Loucy (cell line): ENCODE measurements at regions not wholly inside any gene's neighbourhood (a gene's known extent, or its start where the extent isn't known, plus 50 kb on each side); places are given as distances from the start of the nearest gene placed in this dataset.

Experiments
- H2AFZ ChIP-seq: fragments of 200-600 bp; sonication (generic); 2 replicates; pipeline ENCODE4 v1.6.0; 2016; ENCODE audit warnings: antibody characterized with exemption, mild to moderate bottlenecking, low read length, moderate library complexity
- H3F3A ChIP-seq: fragments of 200-600 bp; 2 replicates; pipeline ENCODE4 v1.6.0; 2016; ENCODE audit warnings: antibody characterized with exemption, low read depth, mild to moderate bottlenecking
- H3K27me3 ChIP-seq: fragments of 200-600 bp; sonication (generic); 2 replicates; pipeline ENCODE4 v1.6.1; 2014; ENCODE audit warnings: low read length, mild to moderate bottlenecking; ENCODE audit not compliant: insufficient read depth, poor library complexity, severe bottlenecking
- H3K36me3 ChIP-seq: fragments of 200-600 bp; sonication (generic); 2 replicates; pipeline ENCODE4 v1.6.1; 2016; ENCODE audit warnings: low read length; ENCODE audit not compliant: insufficient read depth
- H3K4me1 ChIP-seq: fragments of 200-600 bp; sonication (generic); 2 replicates; pipeline ENCODE4 v1.5.1; 2014; ENCODE audit warnings: low read length, mild to moderate bottlenecking; ENCODE audit not compliant: insufficient read depth, poor library complexity, severe bottlenecking
- H3K4me2 ChIP-seq: fragments of 200-600 bp; sonication (generic); 2 replicates; pipeline ENCODE4 v1.6.0; 2014; ENCODE audit warnings: antibody characterized with exemption, low read length, low read depth, mild to moderate bottlenecking; ENCODE audit not compliant: poor library complexity, severe bottlenecking
- H3K4me3 ChIP-seq: fragments of 200-600 bp; sonication (generic); 2 replicates; pipeline ENCODE4 v1.5.1; 2014; ENCODE audit warnings: low read length, mild to moderate bottlenecking, mixed read lengths; ENCODE audit not compliant: poor library complexity, severe bottlenecking
- H3K79me2 ChIP-seq: fragments of 200-600 bp; sonication (generic); 2 replicates; pipeline ENCODE4 v1.6.1; 2014; ENCODE audit warnings: low read length; ENCODE audit not compliant: insufficient read depth
- H3K9ac ChIP-seq: fragments of 200-600 bp; sonication (generic); 2 replicates; pipeline ENCODE4 v1.6.0; 2014; ENCODE audit warnings: mild to moderate bottlenecking, low read depth, low read length, moderate library complexity; ENCODE audit not compliant: poor library complexity, severe bottlenecking
- H3K9me2 ChIP-seq: fragments of 200-600 bp; sonication (generic); replicated peaks from 2 replicates; pipeline ENCODE4 v1.6.1; 2016; ENCODE audit warnings: low read depth, low read length, mixed read lengths
- H3K9me3 ChIP-seq: fragments of 200-600 bp; sonication (generic); 2 replicates; pipeline ENCODE4 v1.6.1; 2014; ENCODE audit warnings: mild to moderate bottlenecking, antibody characterized with exemption, low read length, low read depth; ENCODE audit not compliant: insufficient read depth
- H4K20me1 ChIP-seq: fragments of 200-600 bp; sonication (generic); 2 replicates; pipeline ENCODE4 v1.6.0; 2014; ENCODE audit warnings: antibody characterized with exemption, low read length, mild to moderate bottlenecking; ENCODE audit not compliant: insufficient read depth, poor library complexity, severe bottlenecking
- CTCF ChIP-seq: fragments of 200-600 bp; sonication (generic); conservative IDR thresholded peaks from 2 replicates; pipeline ENCODE4 v1.5.1; 2014; ENCODE audit warnings: mild to moderate bottlenecking, antibody characterized with exemption, low read length
- EZH2phosphoT487 ChIP-seq: fragments of 200-600 bp; IDR thresholded peaks from 2 replicates; pipeline ENCODE4 v1.6.1; 2018; ENCODE audit warnings: antibody characterized with exemption, mild to moderate bottlenecking, moderate library complexity, borderline replicate concordance

DNA sequence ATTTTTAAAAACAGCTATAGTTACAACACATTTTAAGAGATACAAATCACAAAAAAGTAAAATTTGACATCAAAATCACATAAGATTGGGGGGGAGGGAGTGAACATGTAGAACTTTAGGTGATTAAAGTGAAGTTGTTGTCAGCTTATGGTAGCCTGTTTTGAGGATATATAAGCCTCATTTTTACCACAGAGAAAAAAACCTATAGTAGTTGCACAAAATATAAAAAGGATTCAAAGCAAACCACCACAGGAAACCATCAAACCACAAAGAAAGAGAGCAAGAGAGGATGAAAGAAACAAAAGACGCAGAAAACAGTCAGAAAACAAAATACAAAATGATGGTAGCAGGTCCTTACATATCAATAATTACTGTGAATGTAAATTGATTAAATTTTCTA is 291.9 kb upstream of the DEPDC1 start:
- H3K9ac ChIP-seq = no peak overlapping the region
- H3K4me2 ChIP-seq = no peak overlapping the region
- H4K20me1 ChIP-seq = no peaks in the 10 kb centered on the region
- H3K79me2 ChIP-seq = no peaks in the 10 kb centered on the region
- H3K36me3 ChIP-seq = no peaks in the 10 kb centered on the region
- H3K9me2 ChIP-seq = no peaks in the 10 kb centered on the region
- H3F3A ChIP-seq = no peaks in the 10 kb centered on the region
- H3K27me3 ChIP-seq = no peaks in the 10 kb centered on the region
- TF ChIP-seq CTCF = no peak
- no peak for TF ChIP-seq EZH2phosphoT487
- no peak overlapping the region for H3K4me3 ChIP-seq
- no peaks in the 10 kb centered on the region for H3K4me1 ChIP-seq
- no peak overlapping the region for H2AFZ ChIP-seq
- H3K9me3 ChIP-seq = no peaks in the 10 kb centered on the region

DNA sequence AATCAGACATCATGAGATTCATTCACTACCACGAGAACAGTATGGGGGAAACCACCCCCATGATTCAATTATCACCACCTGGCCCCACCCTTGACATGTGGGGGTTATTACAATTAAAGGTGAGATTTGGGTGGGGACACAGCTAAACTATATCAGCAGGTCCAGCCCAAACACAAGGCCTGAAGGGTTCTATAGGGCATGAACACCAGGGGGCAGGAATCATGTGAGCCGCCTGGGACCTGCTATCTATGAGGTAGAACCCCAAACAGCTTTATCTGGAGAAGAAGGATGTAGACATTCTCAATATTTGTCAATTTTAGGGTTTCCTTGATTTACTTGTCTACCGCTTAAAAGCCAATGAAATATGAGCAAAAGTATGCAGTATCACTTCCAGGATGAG is 294.9 kb upstream of the DEPDC1 start:
- H3K79me2 ChIP-seq = no peaks in the 10 kb centered on the region
- no peak overlapping the region for H3K4me3 ChIP-seq
- no peaks in the 10 kb centered on the region for H3K36me3 ChIP-seq
- no peaks in the 10 kb centered on the region for H4K20me1 ChIP-seq
- no peaks in the 10 kb centered on the region for H3K27me3 ChIP-seq
- no peaks in the 10 kb centered on the region for H3K9me2 ChIP-seq
- no peak overlapping the region for H2AFZ ChIP-seq
- H3K4me1 ChIP-seq = no peaks in the 10 kb centered on the region
- H3K9me3 ChIP-seq = no peaks in the 10 kb centered on the region
- TF ChIP-seq EZH2phosphoT487 (no peak), CTCF (no peak)
- no peaks in the 10 kb centered on the region for H3F3A ChIP-seq
- no peak overlapping the region for H3K9ac ChIP-seq
- H3K4me2 ChIP-seq = no peak overlapping the region

DNA sequence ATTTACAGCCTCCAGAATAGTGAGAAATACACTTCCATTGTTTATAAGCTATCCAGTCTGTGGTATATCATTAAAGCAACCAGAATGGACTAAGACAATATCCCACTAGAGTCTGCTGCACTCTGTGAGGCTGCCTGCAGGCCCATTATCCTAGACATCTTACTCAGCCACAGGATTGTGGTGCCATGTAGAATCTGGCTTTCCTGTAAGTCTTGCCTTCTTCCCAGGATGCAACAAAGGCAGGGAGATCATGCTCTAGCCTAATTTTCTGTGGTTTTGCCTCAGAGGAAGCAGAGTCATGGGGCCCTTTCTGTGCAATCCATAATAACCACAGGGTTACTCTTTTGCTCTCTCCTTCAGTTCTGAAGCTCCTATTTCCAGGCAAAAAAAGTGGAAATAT is 299.1 kb upstream of the DEPDC1 start:
- Histone ChIP-seq H3K9me2 (no peaks in the 10 kb centered on the region), H3K4me1 (no peaks in the 10 kb centered on the region), H3K9me3 (no peaks in the 10 kb centered on the region), H3K79me2 (no peaks in the 10 kb centered on the region), H4K20me1 (no peaks in the 10 kb centered on the region), H3K4me2 (no peak overlapping the region), H3K9ac (no peak overlapping the region), H3F3A (no peaks in the 10 kb centered on the region), H2AFZ (no peak overlapping the region), H3K36me3 (no peaks in the 10 kb centered on the region), H3K4me3 (no peak overlapping the region), H3K27me3 (no peaks in the 10 kb centered on the region)
- TF ChIP-seq CTCF = no peak
